H1 (cell line): ENCODE measurements at regions not wholly inside any gene's neighbourhood (a gene's known extent, or its start where the extent isn't known, plus 50 kb on each side); places are given as distances from the start of the nearest gene placed in this dataset.

ENCODE experiments used
- CTCF ChIA-PET: fragments of 300-600 bp; sonication (Branson Sonifier 250); formaldehyde crosslinking; loops from one replicate; lab custom pipeline; 2021; ENCODE audit not compliant: partially characterized antibody; lab: Charles Lee
- POLR2A ChIA-PET: fragments of 300-600 bp; sonication (Branson Sonifier 250); formaldehyde crosslinking; loops from one replicate; lab custom pipeline; 2021; ENCODE audit warnings: inconsistent platforms; ENCODE audit not compliant: partially characterized antibody; lab: Charles Lee
- DNase-seq, 2 experiments: peaks; one replicate each; pipeline versions ENCODE4 v3.0.0 to v3.0.0-alpha.2; 2010 to 2022; ENCODE audit warnings: low spot score in 2 of 2, low read depth in 1 of 2, mixed read lengths in 1 of 2
- FAIRE-seq: peaks from 2 replicates; lab custom pipeline; 2011; peaks lifted over from hg19 to GRCh38; lab: Jason Lieb, UNC
- H2AFZ ChIP-seq: 2 replicates; pipeline ENCODE4 v1.8.1; 2012; ENCODE audit warnings: low read length, inconsistent platforms
- H2AK5ac ChIP-seq: 2 replicates; pipeline ENCODE4 v1.6.1; 2013; ENCODE audit warnings: low read depth, low read length
- H2BK120ac ChIP-seq: replicated peaks from 2 replicates; pipeline ENCODE3; 2013; ENCODE audit warnings: low read depth, low read length, inconsistent platforms
- H2BK12ac ChIP-seq: 2 replicates; pipeline ENCODE4 v1.6.1; 2013; ENCODE audit warnings: low read depth, low read length
- H2BK15ac ChIP-seq: 2 replicates; pipeline ENCODE4 v1.6.1; 2013; ENCODE audit warnings: low read length
- H2BK20ac ChIP-seq: 2 replicates; pipeline ENCODE4 v1.6.1; 2013; ENCODE audit warnings: low read length
- H2BK5ac ChIP-seq: 2 replicates; pipeline ENCODE4 v1.6.1; 2013; ENCODE audit warnings: low read depth, low read length
- H3K14ac ChIP-seq: 2 replicates; pipeline ENCODE4 v1.6.1; 2013; ENCODE audit warnings: inconsistent platforms; ENCODE audit not compliant: insufficient read length
- H3K18ac ChIP-seq: 2 replicates; pipeline ENCODE4 v1.6.1; 2013; ENCODE audit warnings: low read length; ENCODE audit errors: extremely low read depth
- H3K23ac ChIP-seq: 2 replicates; pipeline ENCODE4 v1.6.1; 2013; ENCODE audit warnings: inconsistent platforms; ENCODE audit not compliant: insufficient read length
- H3K23me2 ChIP-seq: 2 replicates; pipeline ENCODE4 v1.6.1; 2013; ENCODE audit warnings: low read depth, low read length
- H3K27ac ChIP-seq: 2 replicates; pipeline ENCODE4 v1.6.1; 2011; ENCODE audit warnings: low read depth, low read length, inconsistent platforms
- H3K27me3 ChIP-seq, 4 experiments: replicated peaks in 1 of 4; 1 replicate in 1 of 4; 2 replicates in 3 of 4; pipeline versions ENCODE4 v1.6.1 to v1.8.1; 2011 to 2013; ENCODE audit warnings: low read length in 3 of 4, mild to moderate bottlenecking in 3 of 4, inconsistent platforms in 2 of 4, mixed read lengths in 2 of 4, moderate library complexity in 1 of 4; ENCODE audit not compliant: control insufficient read depth in 3 of 4, insufficient read depth in 3 of 4; ENCODE audit errors: extremely low read depth in 1 of 4
- H3K36me3 ChIP-seq, 4 experiments: 2 replicates each; pipeline versions ENCODE4 v1.6.1 to v1.8.1; 2011 to 2013; ENCODE audit warnings: mild to moderate bottlenecking in 4 of 4, low read length in 3 of 4, moderate library complexity in 2 of 4, control low read depth in 1 of 4, inconsistent platforms in 1 of 4; ENCODE audit not compliant: insufficient read depth in 4 of 4, control insufficient read depth in 2 of 4
- H3K4ac ChIP-seq: replicated peaks from 2 replicates; pipeline ENCODE3; 2013; ENCODE audit warnings: low read length, low read depth, mixed read lengths, inconsistent platforms; ENCODE audit not compliant: insufficient read length
- H3K4me1 ChIP-seq, 4 experiments: replicated peaks in 1 of 4; 1 replicate in 1 of 4; 2 replicates in 3 of 4; pipeline versions ENCODE4 v1.6.1 to v1.8.1; 2011 to 2013; ENCODE audit warnings: low read length in 3 of 4, inconsistent platforms in 2 of 4, mixed read lengths in 1 of 4; ENCODE audit not compliant: insufficient read depth in 4 of 4, control insufficient read depth in 3 of 4
- H3K4me2 ChIP-seq, 2 experiments: 2 replicates each; pipeline versions ENCODE4 v1.6.1 to v1.8.1; 2011 to 2013; ENCODE audit warnings: low read depth in 2 of 2, low read length in 2 of 2, control low read depth in 1 of 2, inconsistent platforms in 1 of 2, mild to moderate bottlenecking in 1 of 2; ENCODE audit not compliant: insufficient read depth in 1 of 2
- H3K4me3 ChIP-seq, 4 experiments: fragments of 200-600, 300-600 bp in 1 of 4; sonication (generic), shearing (Covaris generic), sonication (Bioruptor Twin) in 1 of 4; 2 replicates each; pipeline versions ENCODE4 v1.5.1 to v1.8.1; 2011 to 2016; ENCODE audit warnings: low read length in 4 of 4, low read depth in 3 of 4, control low read depth in 2 of 4, inconsistent platforms in 2 of 4, mild to moderate bottlenecking in 2 of 4, mixed read lengths in 1 of 4, moderate library complexity in 1 of 4; ENCODE audit not compliant: insufficient read depth in 2 of 4; ENCODE audit errors: extremely low read depth in 1 of 4
- H3K56ac ChIP-seq: replicated peaks from 2 replicates; pipeline ENCODE3; 2013; ENCODE audit warnings: low read depth, mild to moderate bottlenecking, mixed read lengths, low read length, inconsistent platforms; ENCODE audit not compliant: insufficient read length
- H3K79me1 ChIP-seq: 2 replicates; pipeline ENCODE4 v1.6.1; 2013; ENCODE audit warnings: low read depth, low read length, control low read depth
- H3K79me2 ChIP-seq, 2 experiments: 2 replicates each; pipeline versions ENCODE4 v1.6.1 to v1.8.1; 2012 to 2013; ENCODE audit warnings: low read length in 2 of 2, mild to moderate bottlenecking in 2 of 2, inconsistent platforms in 1 of 2; ENCODE audit not compliant: insufficient read depth in 2 of 2, control insufficient read depth in 1 of 2
- H3K9ac ChIP-seq, 4 experiments: replicated peaks in 1 of 4; 1 replicate in 1 of 4; 2 replicates in 3 of 4; pipeline versions ENCODE4 v1.6.1 to v1.8.1; 2011 to 2013; ENCODE audit warnings: low read depth in 3 of 4, low read length in 3 of 4, control low read depth in 2 of 4, mild to moderate bottlenecking in 2 of 4, moderate library complexity in 2 of 4, inconsistent platforms in 1 of 4; ENCODE audit errors: extremely low read depth in 1 of 4
- H3K9me3 ChIP-seq, 2 experiments: 2 replicates each; pipeline versions ENCODE4 v1.6.1 to v1.8.1; 2012 to 2013; ENCODE audit warnings: mild to moderate bottlenecking in 2 of 2, moderate library complexity in 2 of 2, control low read depth in 1 of 2, inconsistent platforms in 1 of 2, low read depth in 1 of 2, low read length in 1 of 2, mixed read lengths in 1 of 2; ENCODE audit not compliant: insufficient read depth in 2 of 2
- H4K20me1 ChIP-seq, 2 experiments: replicated peaks in 1 of 2; 2 replicates each; pipeline versions ENCODE3 to v1.8.1; 2011 to 2013; ENCODE audit warnings: inconsistent platforms in 2 of 2, low read length in 2 of 2, mild to moderate bottlenecking in 1 of 2; ENCODE audit not compliant: insufficient read depth in 2 of 2, control insufficient read depth in 1 of 2
- H4K5ac ChIP-seq: 2 replicates; pipeline ENCODE4 v1.6.1; 2013; ENCODE audit warnings: low read length, low read depth, mixed read lengths, inconsistent platforms; ENCODE audit not compliant: insufficient read length
- H4K8ac ChIP-seq: 2 replicates; pipeline ENCODE4 v1.8.0; 2013; ENCODE audit warnings: mild to moderate bottlenecking, moderate library complexity, low read length, inconsistent platforms; ENCODE audit not compliant: insufficient read depth; ENCODE audit errors: extremely low read depth
- H4K91ac ChIP-seq: replicated peaks from 2 replicates; pipeline ENCODE3; 2013; ENCODE audit warnings: low read length, mixed read lengths, inconsistent platforms; ENCODE audit not compliant: insufficient read length
- BRCA1 ChIP-seq: IDR thresholded peaks from 2 replicates; pipeline ENCODE4 v1.6.1; 2012; ENCODE audit warnings: low read depth, low read length, improper control_type of control experiment
- CTBP2 ChIP-seq: IDR thresholded peaks from 2 replicates; pipeline ENCODE4 v1.7.0; 2011; ENCODE audit warnings: borderline replicate concordance, mild to moderate bottlenecking, moderate library complexity, mixed read lengths, low read length; ENCODE audit not compliant: insufficient read depth, insufficient read length
- HDAC6 ChIP-seq: IDR thresholded peaks from one replicate; pipeline ENCODE4 v1.7.1; 2012; ENCODE audit warnings: low read depth, mild to moderate bottlenecking, inconsistent platforms, low read length, moderate library complexity
- KDM4A ChIP-seq: IDR thresholded peaks from one replicate; pipeline ENCODE4 v1.7.1; 2012; ENCODE audit warnings: low read depth, mild to moderate bottlenecking, moderate library complexity, low read length, inconsistent platforms; ENCODE audit not compliant: severe bottlenecking
- KDM5A ChIP-seq: fragments of 200-600 bp; IDR thresholded peaks from 2 replicates; pipeline ENCODE4 v1.7.1; 2012; ENCODE audit warnings: mild to moderate bottlenecking, low read length, inconsistent platforms, mixed read lengths
- NRF1 ChIP-seq: IDR thresholded peaks from 2 replicates; pipeline ENCODE4 v1.6.1; 2011; ENCODE audit warnings: mild to moderate bottlenecking, low read depth, low read length, improper control_type of control experiment
- POU5F1 ChIP-seq: IDR thresholded peaks from 2 replicates; pipeline ENCODE4 v1.6.1; 2011; ENCODE audit warnings: low read depth, mild to moderate bottlenecking, low read length, moderate library complexity
- RFX5 ChIP-seq: IDR thresholded peaks from 2 replicates; pipeline ENCODE4 v1.6.1; 2011; ENCODE audit warnings: low read depth, low read length, improper control_type of control experiment, borderline replicate concordance
- SIRT6 ChIP-seq: IDR thresholded peaks from one replicate; pipeline ENCODE4 v1.7.1; 2012; ENCODE audit warnings: low read length, inconsistent platforms
- SRF ChIP-seq: IDR thresholded peaks from 2 replicates; pipeline ENCODE4 v1.6.1; 2011; ENCODE audit warnings: mild to moderate bottlenecking, low read depth, low read length, moderate library complexity
- ZNF274 ChIP-seq: IDR thresholded peaks from 2 replicates; pipeline ENCODE4 v1.7.0; 2012; ENCODE audit warnings: low read length, borderline replicate concordance; ENCODE audit errors: extremely low read depth
- WGBS, 2 experiments: shearing (Covaris generic) in 1 of 2; methylation state at CpG; one replicate each; pipeline versions ENCODE4 v1.1.6 to v1.1.7; 2013 to 2015; ENCODE audit warnings: low lambda C conversion rate in 2 of 2, mixed read lengths in 2 of 2, inconsistent platforms in 1 of 2, low coverage in 1 of 2, missing lambda C conversion rate in 1 of 2; ENCODE audit not compliant: insufficient replicate concordance in 2 of 2, insufficient coverage in 1 of 2, insufficient read length in 1 of 2; ENCODE audit errors: extremely low coverage in 1 of 2, missing lambda C conversion rate in 1 of 2; 5-methylcytosine and 5-hydroxymethylcytosine counted together
- TF ChIP-seq, protein P1 (sequence below), 3 experiments: IDR thresholded peaks; 1 replicate in 2 of 3; 2 replicates in 1 of 3; pipeline versions ENCODE4 v1.5.1 to v1.6.1; 2011; ENCODE audit warnings: low read length in 3 of 3, mild to moderate bottlenecking in 3 of 3, inconsistent platforms in 2 of 3, low read depth in 1 of 3, moderate library complexity in 1 of 3; ENCODE audit not compliant: insufficient read depth in 1 of 3; ENCODE audit errors: control extremely low read depth in 1 of 3

DNA sequence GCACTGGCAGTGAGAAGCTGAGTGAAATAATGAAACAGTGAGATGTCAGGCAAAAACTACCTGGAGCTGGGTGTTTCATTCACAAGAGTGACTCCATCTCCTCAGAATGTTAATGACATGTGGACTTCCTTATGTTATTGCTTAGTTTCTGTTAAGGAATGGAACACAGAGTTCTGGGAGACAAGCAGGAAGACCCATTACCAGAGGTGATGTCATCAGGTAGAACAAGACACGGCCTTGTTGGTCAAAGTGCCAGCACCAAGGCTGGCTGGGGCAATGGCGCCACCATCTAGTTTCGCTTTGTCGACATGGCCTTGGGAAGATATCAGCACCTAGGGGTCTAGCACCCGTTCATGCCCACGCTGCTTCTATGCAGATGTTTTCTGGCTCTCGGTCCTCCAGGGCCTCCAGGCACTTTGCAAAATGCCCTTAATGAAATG, 252.2 kb downstream of the FAM43A start:
- peaks cover 0 to 7% of the 10 kb centered on the region in 2 experiments; a peak in 1 of 4 replicates for H3K9me3 ChIP-seq
- no peak overlapping the region for H2AK5ac ChIP-seq
- H3K9ac ChIP-seq, result no peak overlapping the region
- H3K18ac ChIP-seq, result no peak overlapping the region
- no peak overlapping the region for H2AFZ ChIP-seq
- no peak overlapping the region for H3K56ac ChIP-seq
- H2BK120ac ChIP-seq, result no peak overlapping the region
- no peak overlapping the region for H2BK20ac ChIP-seq
- no peak overlapping the region for H2BK15ac ChIP-seq
- no peak overlapping the region for H3K27ac ChIP-seq
- ChIA-PET POLR2A (no interaction called here), CTCF (interaction anchor here (0.7 to 1.8 kb wide), 2 partner anchors 11 to 19 kb away, joined by 3 to 4 read pairs; no protein-coding TSS in a partner anchor)
- H3K23ac ChIP-seq, result no peak overlapping the region
- H3K79me1 ChIP-seq, result no peaks in the 10 kb centered on the region; the same call in 1 of the 2 replicates
- H2BK12ac ChIP-seq, result no peak overlapping the region
- no peak overlapping the region for H3K4me2 ChIP-seq
- no peaks in the 10 kb centered on the region; the same call in 1 of the 2 replicates for H3K23me2 ChIP-seq
- DNase-seq (peak in 1 of 2 experiments; percentile 16), FAIRE-seq (no peak)
- H3K79me2 ChIP-seq, result no peaks in the 10 kb centered on the region
- no peak overlapping the region for H3K4me3 ChIP-seq
- WGBS, 2 experiments, result 91% methylated on average over 7 of the region's 7 CpGs; no CpG with 5 or more reads in 1 of the 2 experiments
- H4K8ac ChIP-seq, result no peak overlapping the region; the same call in 1 of the 2 replicates
- H2BK5ac ChIP-seq, result no peak overlapping the region
- H4K5ac ChIP-seq, result no peak overlapping the region
- no peaks in the 10 kb centered on the region for H3K27me3 ChIP-seq
- H4K91ac ChIP-seq, result no peak overlapping the region
- H3K14ac ChIP-seq, result no peak overlapping the region
- no peaks in the 10 kb centered on the region for H4K20me1 ChIP-seq
- no peaks in the 10 kb centered on the region for H3K4me1 ChIP-seq
- H3K4ac ChIP-seq, result no peak overlapping the region
- H3K36me3 ChIP-seq, result no peaks in the 10 kb centered on the region
- TF ChIP-seq HDAC6, result no peak
- no peak for TF ChIP-seq SRF
- no peak for TF ChIP-seq KDM4A
- TF ChIP-seq KDM5A, result no peak
- no peak for TF ChIP-seq SIRT6
- no peak for TF ChIP-seq NRF1
- TF ChIP-seq, protein P1, sequence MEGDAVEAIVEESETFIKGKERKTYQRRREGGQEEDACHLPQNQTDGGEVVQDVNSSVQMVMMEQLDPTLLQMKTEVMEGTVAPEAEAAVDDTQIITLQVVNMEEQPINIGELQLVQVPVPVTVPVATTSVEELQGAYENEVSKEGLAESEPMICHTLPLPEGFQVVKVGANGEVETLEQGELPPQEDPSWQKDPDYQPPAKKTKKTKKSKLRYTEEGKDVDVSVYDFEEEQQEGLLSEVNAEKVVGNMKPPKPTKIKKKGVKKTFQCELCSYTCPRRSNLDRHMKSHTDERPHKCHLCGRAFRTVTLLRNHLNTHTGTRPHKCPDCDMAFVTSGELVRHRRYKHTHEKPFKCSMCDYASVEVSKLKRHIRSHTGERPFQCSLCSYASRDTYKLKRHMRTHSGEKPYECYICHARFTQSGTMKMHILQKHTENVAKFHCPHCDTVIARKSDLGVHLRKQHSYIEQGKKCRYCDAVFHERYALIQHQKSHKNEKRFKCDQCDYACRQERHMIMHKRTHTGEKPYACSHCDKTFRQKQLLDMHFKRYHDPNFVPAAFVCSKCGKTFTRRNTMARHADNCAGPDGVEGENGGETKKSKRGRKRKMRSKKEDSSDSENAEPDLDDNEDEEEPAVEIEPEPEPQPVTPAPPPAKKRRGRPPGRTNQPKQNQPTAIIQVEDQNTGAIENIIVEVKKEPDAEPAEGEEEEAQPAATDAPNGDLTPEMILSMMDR (IDR thresholded peaks at IDR 0.05; ENCODE audit: control extremely low read depth in 1 of 3, insufficient read depth in 1 of 3, low read depth in 1 of 3, low read length in 3 of 3), result no peak
- TF ChIP-seq POU5F1, result no peak
- TF ChIP-seq RFX5, result no peak
- no peak for TF ChIP-seq BRCA1
- no peak for TF ChIP-seq ZNF274
- no peak for TF ChIP-seq CTBP2
